ENCODE measurements at regions not wholly inside any gene's neighbourhood (a gene's known extent, or its start where the extent isn't known, plus 50 kb on each side); places are given as distances from the start of the nearest gene placed in this dataset.

DNA sequence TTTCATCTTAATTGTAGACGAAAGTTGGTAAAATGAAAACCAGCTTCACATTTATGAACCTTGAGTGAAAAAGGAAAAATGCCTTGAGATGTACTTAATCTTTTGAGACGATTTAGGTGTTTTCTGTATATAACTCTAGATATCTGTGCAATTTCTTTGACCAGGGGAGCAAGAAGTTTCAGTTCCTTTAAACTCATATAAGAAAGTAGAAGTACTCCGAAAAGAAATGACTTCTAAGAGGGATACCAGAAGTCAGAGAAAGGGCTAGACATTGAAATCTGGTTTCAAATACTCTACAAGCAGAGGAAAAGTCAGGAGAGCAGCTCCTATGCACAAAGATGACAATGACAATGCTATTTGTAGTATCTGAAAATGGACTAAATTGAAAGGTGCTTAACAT, 303.7 kb downstream of the BAMBI start:
- H3K27me3 Mint-ChIP-seq, result no peaks in the 10 kb centered on the region
- peaks cover 14% of the 10 kb centered on the region for H3K4me1 Mint-ChIP-seq (ENCODE audit: low read depth)
- DNase-seq (ENCODE audit: low spot score, unreplicated experiment), result no peak
- no peak overlapping the region for H3K27ac Mint-ChIP-seq
- TF ChIP-seq, protein P1, sequence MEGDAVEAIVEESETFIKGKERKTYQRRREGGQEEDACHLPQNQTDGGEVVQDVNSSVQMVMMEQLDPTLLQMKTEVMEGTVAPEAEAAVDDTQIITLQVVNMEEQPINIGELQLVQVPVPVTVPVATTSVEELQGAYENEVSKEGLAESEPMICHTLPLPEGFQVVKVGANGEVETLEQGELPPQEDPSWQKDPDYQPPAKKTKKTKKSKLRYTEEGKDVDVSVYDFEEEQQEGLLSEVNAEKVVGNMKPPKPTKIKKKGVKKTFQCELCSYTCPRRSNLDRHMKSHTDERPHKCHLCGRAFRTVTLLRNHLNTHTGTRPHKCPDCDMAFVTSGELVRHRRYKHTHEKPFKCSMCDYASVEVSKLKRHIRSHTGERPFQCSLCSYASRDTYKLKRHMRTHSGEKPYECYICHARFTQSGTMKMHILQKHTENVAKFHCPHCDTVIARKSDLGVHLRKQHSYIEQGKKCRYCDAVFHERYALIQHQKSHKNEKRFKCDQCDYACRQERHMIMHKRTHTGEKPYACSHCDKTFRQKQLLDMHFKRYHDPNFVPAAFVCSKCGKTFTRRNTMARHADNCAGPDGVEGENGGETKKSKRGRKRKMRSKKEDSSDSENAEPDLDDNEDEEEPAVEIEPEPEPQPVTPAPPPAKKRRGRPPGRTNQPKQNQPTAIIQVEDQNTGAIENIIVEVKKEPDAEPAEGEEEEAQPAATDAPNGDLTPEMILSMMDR (IDR thresholded peaks at IDR 0.05; ENCODE audit: unreplicated experiment), result no peak
- no peak overlapping the region for H3K4me3 Mint-ChIP-seq (ENCODE audit: low read depth)
- no peaks in the 10 kb centered on the region for H3K36me3 Mint-ChIP-seq (ENCODE audit: insufficient read depth)
- H3K9me3 Mint-ChIP-seq (ENCODE audit: low read depth), result peaks cover 3% of the 10 kb centered on the region

DNA sequence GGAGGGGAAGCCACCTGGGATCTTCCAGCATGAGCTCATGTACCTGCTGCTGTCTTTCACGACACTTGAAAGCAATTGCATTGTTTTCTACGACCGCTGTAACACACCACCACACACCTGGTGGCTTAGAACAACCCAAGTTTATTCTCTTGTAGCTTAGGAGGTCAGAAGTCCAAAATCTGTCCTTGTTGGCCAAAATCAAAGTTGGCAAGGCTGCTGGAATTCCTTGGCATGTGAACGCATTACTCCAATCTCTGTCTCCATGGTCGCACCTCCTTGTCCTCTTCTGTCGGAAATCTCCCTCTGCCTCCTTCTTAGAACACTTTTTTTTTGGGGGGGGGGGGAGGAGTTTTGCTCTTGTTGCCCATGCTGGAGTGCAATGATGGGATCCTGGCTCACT, 305.7 kb downstream of the BAMBI start:
- H3K4me1 Mint-ChIP-seq (ENCODE audit: low read depth), result peaks cover 10% of the 10 kb centered on the region
- TF ChIP-seq, protein P1 (IDR thresholded peaks at IDR 0.05; ENCODE audit: unreplicated experiment), result no peak
- no peak for DNase-seq (ENCODE audit: low spot score, unreplicated experiment)
- H3K9me3 Mint-ChIP-seq (ENCODE audit: low read depth), result no peaks in the 10 kb centered on the region
- no peak overlapping the region for H3K27ac Mint-ChIP-seq
- no peaks in the 10 kb centered on the region for H3K36me3 Mint-ChIP-seq (ENCODE audit: insufficient read depth)
- H3K4me3 Mint-ChIP-seq (ENCODE audit: low read depth), result no peak overlapping the region
- H3K27me3 Mint-ChIP-seq, result no peaks in the 10 kb centered on the region

DNA sequence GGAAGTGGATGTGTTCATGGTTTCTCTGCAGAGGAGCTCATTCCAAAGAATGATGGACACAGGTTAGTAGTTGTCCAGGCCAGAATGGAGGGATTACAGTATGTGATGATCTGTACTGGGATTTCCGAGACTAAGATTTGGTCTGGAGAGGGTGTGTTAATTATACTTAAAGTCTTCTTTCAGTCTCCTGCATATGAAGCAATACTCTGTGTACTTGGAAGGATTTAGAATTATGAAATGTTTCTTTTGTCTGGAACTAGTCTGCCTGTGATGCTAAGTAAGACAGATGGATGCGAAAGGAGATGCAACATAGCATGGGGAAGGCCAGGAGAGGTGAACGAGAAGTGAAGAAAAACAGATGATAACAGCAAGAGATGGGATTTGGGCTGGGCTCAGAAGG, 305.1 kb upstream of the LYZL1 start:
- Mint-ChIP-seq H3K27me3 (no peaks in the 10 kb centered on the region), H3K9me3 (ENCODE audit: low read depth) (no peaks in the 10 kb centered on the region), H3K36me3 (ENCODE audit: insufficient read depth) (no peaks in the 10 kb centered on the region), H3K4me1 (ENCODE audit: low read depth) (peaks cover 10% of the 10 kb centered on the region), H3K27ac (no peak overlapping the region), H3K4me3 (ENCODE audit: low read depth) (no peak overlapping the region)
- TF ChIP-seq, protein P1 (IDR thresholded peaks at IDR 0.05; ENCODE audit: unreplicated experiment), result no peak
- DNase-seq (ENCODE audit: low spot score, unreplicated experiment), result no peak

DNA sequence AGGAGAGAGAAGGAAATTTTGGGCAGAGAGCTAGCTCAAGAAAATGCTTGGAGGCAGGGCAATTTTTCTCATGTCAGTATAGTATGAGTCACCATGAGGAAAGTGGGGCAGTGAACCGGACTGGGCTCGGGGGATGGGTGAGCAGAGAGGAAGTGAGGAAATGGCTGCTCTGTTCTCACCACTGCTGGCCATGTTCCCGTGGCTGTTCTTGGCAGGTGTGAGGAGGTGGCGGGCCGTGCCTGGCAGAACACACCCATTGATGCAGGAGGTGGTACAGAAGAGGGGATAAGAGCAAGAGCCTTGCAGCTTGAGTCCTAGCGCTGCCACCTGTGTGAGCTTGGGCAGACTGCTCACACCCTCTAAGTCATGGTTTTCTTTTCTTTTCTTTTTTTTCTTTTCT, 304.4 kb upstream of the LYZL1 start:
- Mint-ChIP-seq H3K36me3 (ENCODE audit: insufficient read depth) (no peaks in the 10 kb centered on the region), H3K27me3 (no peaks in the 10 kb centered on the region), H3K4me3 (ENCODE audit: low read depth) (no peak overlapping the region), H3K4me1 (ENCODE audit: low read depth) (peaks cover 10% of the 10 kb centered on the region), H3K9me3 (ENCODE audit: low read depth) (no peaks in the 10 kb centered on the region), H3K27ac (no peak overlapping the region)
- TF ChIP-seq, protein P1 (IDR thresholded peaks at IDR 0.05; ENCODE audit: unreplicated experiment), result no peak
- no peak for DNase-seq (ENCODE audit: low spot score, unreplicated experiment)

DNA sequence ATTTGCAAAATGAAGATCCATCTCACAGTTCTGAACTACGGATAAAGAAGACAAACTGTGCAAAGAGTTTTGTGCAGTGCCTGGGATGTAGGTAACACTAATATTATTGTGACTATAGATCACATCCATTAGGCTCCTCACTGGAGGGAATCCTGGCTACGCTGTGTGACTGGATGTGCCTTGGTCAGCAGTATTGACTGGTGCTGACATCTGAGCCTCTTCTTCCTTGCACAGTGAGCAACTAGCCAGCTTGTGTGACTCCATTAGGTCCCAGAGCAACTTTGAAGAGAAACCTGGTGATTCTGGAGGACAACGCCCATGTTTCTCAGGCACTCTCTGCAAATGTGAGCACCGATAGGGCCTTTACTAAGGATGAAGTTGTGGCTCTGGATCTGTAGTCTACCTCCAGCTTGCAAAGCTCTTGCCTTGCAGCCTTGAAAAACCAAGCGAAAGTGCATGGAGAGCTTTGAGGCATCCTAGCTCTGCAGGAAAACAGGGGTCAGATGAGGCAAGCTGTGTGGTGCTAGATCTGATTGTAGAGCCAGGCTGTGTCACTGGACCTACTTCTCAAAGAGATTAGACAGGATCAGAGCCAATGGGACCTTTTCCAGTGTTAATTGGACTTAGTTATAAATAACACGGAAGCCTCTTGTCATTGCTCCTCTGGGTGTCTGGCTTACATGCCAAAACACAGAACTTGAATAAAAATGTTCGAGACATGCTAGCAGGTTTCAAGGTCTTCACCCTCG, 303.6 kb upstream of the LYZL1 start:
- Mint-ChIP-seq H3K27me3 (no peaks in the 10 kb centered on the region), H3K4me1 (ENCODE audit: low read depth) (peaks cover 10% of the 10 kb centered on the region), H3K9me3 (ENCODE audit: low read depth) (no peaks in the 10 kb centered on the region), H3K4me3 (ENCODE audit: low read depth) (no peak overlapping the region), H3K36me3 (ENCODE audit: insufficient read depth) (no peaks in the 10 kb centered on the region), H3K27ac (no peak overlapping the region)
- TF ChIP-seq, protein P1 (IDR thresholded peaks at IDR 0.05; ENCODE audit: unreplicated experiment), result no peak
- DNase-seq (ENCODE audit: low spot score, unreplicated experiment), result no peak

Measured in progenitor cell of endocrine pancreas (in vitro differentiated cells).